HUDEP-2 (cell line): ENCODE measurements at regions not wholly inside any gene's neighbourhood (a gene's known extent, or its start where the extent isn't known, plus 50 kb on each side); places are given as distances from the start of the nearest gene placed in this dataset.
"Not testable (repeated sequence)": the region's sequence is repeated elsewhere in the genome, so short reads cannot be mapped to it uniquely, and the experiment has no call there.

Source experiments
- DNase-seq, 76 experiments: peaks; one replicate each; lab custom pipeline; 2025; ENCODE audit not compliant: unreplicated experiment in 76 of 76; lab: John Stamatoyannopoulos, UW

GRCh38 chr14:80059041-80059440 lies 152.3 kb downstream of the DIO2 start:
- no peak for DNase-seq

GRCh38 chr14:80056497-80056801 lies 154.9 kb downstream of the DIO2 start:
- DNase-seq, result no peak

GRCh38 chr14:80055667-80056496 lies 155.4 kb downstream of the DIO2 start:
- peak in 6 of 76 experiments; percentile 0 to 4 (median 1) for DNase-seq

GRCh38 chr14:80055226-80055625 lies 156.1 kb downstream of the DIO2 start:
- no peak for DNase-seq

GRCh38 chr14:80054020-80054419 lies 157.3 kb downstream of the DIO2 start:
- no peak for DNase-seq

- DNase-seq, result no peak
Observed at GRCh38 chr14:80049055-80049454, 162.2 kb downstream of the DIO2 start.

GRCh38 chr14:80047761-80048160 lies 163.5 kb downstream of the DIO2 start:
- no peak for DNase-seq

- no peak for DNase-seq
Observed at GRCh38 chr14:80037349-80037748, 174.0 kb downstream of the DIO2 start.

- DNase-seq, result no peak
Observed at GRCh38 chr14:80024417-80024816, 186.9 kb downstream of the DIO2 start.

DNA sequence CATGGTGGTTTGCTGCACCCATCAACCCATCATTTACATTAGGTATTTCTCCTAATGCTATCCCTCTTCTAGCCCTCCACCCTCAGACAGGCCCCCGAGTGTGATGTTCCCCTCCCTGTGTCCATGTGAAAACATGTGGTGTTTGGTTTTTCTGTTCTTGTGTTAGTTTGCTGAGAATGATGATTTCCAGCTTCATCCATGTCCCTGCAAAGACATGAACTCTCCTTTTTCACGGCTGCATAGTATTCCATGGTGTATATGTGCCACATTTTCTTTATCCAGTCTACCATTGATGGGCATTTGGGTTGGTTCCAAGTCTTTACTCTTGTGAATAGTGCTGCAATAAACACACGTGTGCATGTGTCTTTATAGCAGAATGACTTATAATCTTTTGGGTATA lies 192.8 kb downstream of the DIO2 start:
- DNase-seq, result not testable (repeated sequence)

GRCh38 chr14:80017795-80018194 lies 193.5 kb downstream of the DIO2 start:
- DNase-seq, result no peak

DNA sequence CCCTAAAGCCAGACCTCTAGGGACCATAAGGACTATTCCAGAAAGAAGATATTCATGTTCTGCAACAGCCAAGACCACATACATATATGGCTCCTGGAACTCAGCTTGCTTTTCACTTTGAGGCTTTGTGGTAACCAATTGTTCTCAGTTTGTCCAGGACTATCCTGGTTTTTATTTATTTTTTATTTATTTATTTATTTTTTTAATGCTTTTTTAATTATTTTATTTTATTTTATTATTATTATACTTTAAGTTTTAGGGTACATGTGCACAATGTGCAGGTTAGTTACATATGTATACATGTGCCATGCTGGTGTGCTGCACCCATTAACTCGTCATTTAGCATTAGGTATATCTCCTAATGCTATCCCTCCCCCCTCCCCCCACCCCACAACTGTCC lies 201.1 kb downstream of the DIO2 start:
- not testable (repeated sequence) for DNase-seq

DNA sequence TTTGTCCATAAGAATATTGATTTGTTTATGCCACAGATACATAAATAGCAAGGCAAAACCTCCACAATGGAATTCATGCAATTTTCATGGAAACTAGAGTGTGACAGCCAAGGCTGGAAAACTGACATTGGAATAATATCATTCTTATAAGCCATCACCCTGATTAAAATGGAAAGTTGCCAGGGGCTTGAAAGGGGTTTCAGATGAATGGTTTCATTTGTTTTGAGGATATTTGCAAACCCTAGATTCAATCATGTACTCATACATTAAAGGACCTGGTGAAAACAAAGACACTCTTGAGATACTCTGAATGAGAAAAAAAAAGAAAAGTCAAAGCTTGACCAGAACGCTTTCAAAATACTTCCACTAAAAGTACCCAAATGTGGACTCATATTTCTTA lies 205.7 kb downstream of the DIO2 start:
- DNase-seq, result no peak

GRCh38 chr14:80004871-80005270 lies 206.4 kb downstream of the DIO2 start:
- DNase-seq, result no peak

DNA sequence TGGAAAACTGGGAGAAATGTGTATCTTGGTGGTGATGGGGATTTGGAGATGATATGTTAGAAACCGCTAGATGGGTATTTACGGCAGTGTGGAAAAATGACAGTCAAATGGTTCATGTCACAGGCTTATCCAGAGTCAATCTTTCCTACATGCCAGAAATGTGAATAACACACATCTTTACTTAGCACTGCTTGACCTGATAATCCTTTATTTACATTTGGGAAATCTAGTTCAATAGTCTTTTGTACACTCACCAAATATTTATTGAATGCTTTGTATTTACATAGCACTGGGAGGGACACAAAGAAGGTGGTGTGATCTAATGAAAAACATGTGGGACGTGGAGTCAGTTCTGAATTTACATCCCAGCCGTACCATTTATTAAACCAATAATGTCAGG lies 208.2 kb downstream of the DIO2 start:
- DNase-seq, result no peak

- DNase-seq, result no peak
Observed at GRCh38 chr14:79997509-79998208, 213.6 kb downstream of the DIO2 start.

GRCh38 chr14:79992407-79993198 lies 218.7 kb downstream of the DIO2 start:
- no peak for DNase-seq

DNA sequence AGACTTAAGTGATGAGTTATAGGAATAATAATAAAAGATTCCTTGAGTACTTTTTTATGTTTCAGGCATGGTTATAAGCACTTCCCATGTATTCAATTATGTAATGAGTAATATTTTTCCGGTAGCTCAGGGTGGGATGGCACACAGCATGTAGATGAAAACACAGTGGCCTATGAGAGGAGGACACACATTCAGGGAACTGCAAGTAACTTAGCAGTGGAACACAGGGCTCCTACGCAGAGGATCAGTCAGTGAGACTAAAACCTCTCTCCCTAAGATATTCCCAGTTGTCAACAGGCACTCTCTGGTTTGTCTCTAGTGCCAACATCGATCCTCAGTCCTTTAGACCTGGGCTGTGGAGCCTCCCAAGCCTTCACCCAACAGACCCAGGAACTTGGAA lies 219.4 kb downstream of the DIO2 start:
- no peak for DNase-seq

DNA sequence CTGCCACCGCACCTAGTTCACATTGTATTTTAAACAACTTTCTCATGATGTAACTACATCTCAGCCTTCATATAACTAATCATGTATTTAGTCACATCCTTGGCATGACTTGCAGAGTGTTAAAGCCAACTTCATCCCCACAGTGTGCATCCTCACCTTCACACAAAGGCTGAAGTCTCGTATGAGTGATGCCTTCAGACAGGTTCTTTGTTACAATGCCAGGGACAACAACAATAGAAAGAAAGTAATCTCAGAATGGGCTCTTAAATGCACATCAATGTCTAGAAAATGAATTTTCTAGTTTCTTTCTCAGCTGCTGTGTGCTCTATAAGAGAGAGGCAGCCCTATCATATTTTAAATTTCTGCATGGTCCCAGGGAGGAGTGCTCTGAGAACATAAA lies 221.3 kb downstream of the DIO2 start:
- no peak for DNase-seq

- no peak for DNase-seq
Observed at GRCh38 chr14:79986251-79986650, 225.1 kb downstream of the DIO2 start.

DNA sequence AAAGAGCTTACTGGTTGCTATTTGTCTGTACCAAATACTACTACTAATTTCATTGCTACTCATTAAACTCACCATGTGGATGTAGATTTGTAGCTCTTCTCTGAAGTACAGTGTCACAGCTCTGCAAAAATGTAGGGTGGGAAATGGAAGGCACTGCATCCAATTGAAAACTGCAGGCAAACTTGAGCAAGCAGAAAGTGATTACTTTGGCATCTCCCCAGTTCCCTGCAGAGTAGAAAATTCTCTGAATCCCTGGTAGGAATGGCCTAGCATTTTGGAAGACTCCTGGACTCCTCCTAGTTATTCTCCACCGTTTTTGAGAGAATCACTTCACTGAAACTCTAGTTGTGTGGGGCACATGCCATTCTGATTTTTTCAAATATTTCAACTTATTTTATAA lies 239.1 kb downstream of the DIO2 start:
- DNase-seq, result no peak

DNA sequence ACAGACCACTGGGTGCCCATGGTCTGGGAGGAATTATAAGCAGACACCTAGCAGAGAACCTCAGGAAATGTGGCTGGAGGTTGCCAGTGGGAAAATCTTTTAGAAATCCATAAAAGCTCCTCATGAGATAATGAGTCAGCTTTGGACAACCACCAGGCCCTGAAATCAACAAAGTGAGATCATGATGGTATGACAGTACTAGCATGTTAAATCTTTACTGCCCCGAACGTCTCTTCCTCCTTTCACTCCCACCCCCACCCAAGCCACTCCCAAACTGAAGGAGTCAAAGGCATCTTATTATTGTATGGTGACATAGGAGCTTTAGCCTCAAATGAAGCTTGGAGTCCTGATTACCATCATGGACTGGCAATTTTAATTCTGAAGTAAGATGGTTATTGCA lies 240.0 kb downstream of the DIO2 start:
- DNase-seq, result no peak
